ENCODE measurements at regions not wholly inside any gene's neighbourhood (a gene's known extent, or its start where the extent isn't known, plus 50 kb on each side); places are given as distances from the start of the nearest gene placed in this dataset.

GRCh38 chr20:22878166-22878565 lies 156.9 kb upstream of the SSTR4 start:
- no peaks in the 10 kb centered on the region for H3K4me1 ChIP-seq (ENCODE audit: control insufficient read depth, insufficient read depth, low read length)
- no peak overlapping the region for H3K4me2 ChIP-seq (ENCODE audit: low read depth, low read length)
- no peak overlapping the region for H3K18ac ChIP-seq (ENCODE audit: low read depth, low read length)
- no peak overlapping the region for H3K4me3 ChIP-seq (ENCODE audit: insufficient read depth, low read depth, low read length)
- no peaks in the 10 kb centered on the region for H4K20me1 ChIP-seq (ENCODE audit: insufficient read depth, low read length)
- H3K4ac ChIP-seq (ENCODE audit: low read depth, low read length): no peak overlapping the region
- no peak overlapping the region for H3K56ac ChIP-seq (ENCODE audit: extremely low read depth, insufficient read depth, low read length)
- no peaks in the 10 kb centered on the region for H3K9me1 ChIP-seq (ENCODE audit: insufficient read depth, low read length)
- no peak for DNase-seq
- no peak for ATAC-seq (ENCODE audit: low read depth)
- intact Hi-C loops (cut with micrococcal nuclease): no loop called here
- no peak overlapping the region for H3K14ac ChIP-seq (replicated peaks; ENCODE audit: low read depth, low read length)
- no peaks in the 10 kb centered on the region for H3K9me3 ChIP-seq (ENCODE audit: control insufficient read depth, insufficient read depth, low read length)
- BruUV-seq (replicated peaks): no TSS peak
- ChIA-PET CTCF (no interaction called here), POLR2A (ENCODE audit: unreplicated experiment) (no interaction called here)
- no peaks in the 10 kb centered on the region; the same call in 1 of the 2 replicates for H3K27me3 ChIP-seq (ENCODE audit: control insufficient read depth, insufficient read depth, low read length)
- no CpG with 5 or more reads among the region's 4 CpGs for WGBS, 2 experiments (ENCODE audit: extremely low coverage in 2 of 2, insufficient read length in 1 of 2)
- no peak overlapping the region for H2BK15ac ChIP-seq (ENCODE audit: low read depth, low read length)
- in situ Hi-C loops (cut with MboI; ENCODE audit: low sequenced_read_pairs): no loop called here
- no peak overlapping the region for H2BK120ac ChIP-seq (ENCODE audit: low read depth, low read length)
- H2BK20ac ChIP-seq (ENCODE audit: low read depth, low read length): no peak overlapping the region
- no peak overlapping the region for H4K5ac ChIP-seq (ENCODE audit: low read depth, low read length)
- no peaks in the 10 kb centered on the region for H3K36me3 ChIP-seq (ENCODE audit: control insufficient read depth, insufficient read depth, low read length)
- H4K8ac ChIP-seq (ENCODE audit: low read depth in 2 of 2, low read length in 2 of 2): no peak overlapping the region
- no peak overlapping the region for H2BK5ac ChIP-seq (ENCODE audit: low read depth, low read length, poor library complexity, severe bottlenecking)
- H2AK5ac ChIP-seq (ENCODE audit: low read depth, low read length): no peak overlapping the region
- no peak overlapping the region for H3K27ac ChIP-seq (ENCODE audit: insufficient read depth, low read length)
- no peak for TF ChIP-seq NFE2L2 (IDR thresholded peaks at IDR 0.05; ENCODE audit: low read depth, low read length)
- TF ChIP-seq MAFK (IDR thresholded peaks at IDR 0.05; ENCODE audit: low read depth, low read length): no peak
- TF ChIP-seq ELK1 (IDR thresholded peaks at IDR 0.05; ENCODE audit: borderline replicate concordance, low read depth, low read length): no peak
- TF ChIP-seq USF2 (IDR thresholded peaks at IDR 0.05; ENCODE audit: low read depth, low read length): no peak
- TF ChIP-seq RAD21 (IDR thresholded peaks at IDR 0.05; ENCODE audit: low read length): no peak
- TF ChIP-seq RFX5 (IDR thresholded peaks at IDR 0.05; ENCODE audit: low read depth, low read length): no peak
- no peak for TF ChIP-seq CEBPB (IDR thresholded peaks at IDR 0.05; ENCODE audit: low read depth, low read length)
- H3K23ac ChIP-seq (ENCODE audit: low read depth, low read length): no peak overlapping the region
- no peak overlapping the region for H3K9ac ChIP-seq (ENCODE audit: low read depth, low read length)
- dilution Hi-C loops (cut with HindIII; ENCODE audit: low sequenced_read_pairs, unreplicated experiment): no loop called here
- H2AK9ac ChIP-seq (replicated peaks; ENCODE audit: low read depth, low read length, poor library complexity): no peak overlapping the region
- no peak overlapping the region for H4K91ac ChIP-seq (ENCODE audit: insufficient read depth, low read depth, low read length)
- no peaks in the 10 kb centered on the region for H3K79me1 ChIP-seq (ENCODE audit: low read depth in 1 of 2, low read length in 2 of 2)
- no peak overlapping the region for H2AFZ ChIP-seq (replicated peaks; ENCODE audit: low read length, poor library complexity)
